Hematopoietic multipotent progenitor cell treated with erythropoietin and hydrocortisone succinate and interleukin-3 and kit ligand, for 15 days (in vitro differentiated cells): ENCODE measurements at regions not wholly inside any gene's neighbourhood (a gene's known extent, or its start where the extent isn't known, plus 50 kb on each side); places are given as distances from the start of the nearest gene placed in this dataset.
"Not testable (repeated sequence)": the region's sequence is repeated elsewhere in the genome, so short reads cannot be mapped to it uniquely, and the experiment has no call there.

Source experiments
- DNase-seq: peaks from one replicate; pipeline ENCODE4 v3.0.0-alpha.2; 2015; ENCODE audit warnings: low spot score

DNA sequence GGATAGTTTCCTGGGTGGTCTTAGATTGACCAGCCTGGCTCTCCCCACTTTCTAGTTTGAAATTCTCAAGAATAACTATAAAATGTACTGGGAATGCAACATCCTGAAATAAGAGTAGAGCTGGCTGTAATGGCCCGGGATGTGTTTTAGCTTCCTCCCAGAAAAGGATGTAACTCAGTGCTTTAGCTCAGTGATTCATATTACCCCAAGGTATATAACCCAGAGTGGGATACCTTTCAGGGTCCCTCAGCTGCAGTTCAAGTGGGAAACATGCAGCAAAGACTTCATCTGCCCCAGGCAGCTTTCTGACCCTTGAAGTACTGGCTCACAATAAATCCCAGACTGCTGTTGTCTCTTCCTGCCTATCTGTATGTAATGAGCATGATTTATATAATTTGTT, 666.7 kb upstream of the KCND2 start:
- no peak for DNase-seq

DNA sequence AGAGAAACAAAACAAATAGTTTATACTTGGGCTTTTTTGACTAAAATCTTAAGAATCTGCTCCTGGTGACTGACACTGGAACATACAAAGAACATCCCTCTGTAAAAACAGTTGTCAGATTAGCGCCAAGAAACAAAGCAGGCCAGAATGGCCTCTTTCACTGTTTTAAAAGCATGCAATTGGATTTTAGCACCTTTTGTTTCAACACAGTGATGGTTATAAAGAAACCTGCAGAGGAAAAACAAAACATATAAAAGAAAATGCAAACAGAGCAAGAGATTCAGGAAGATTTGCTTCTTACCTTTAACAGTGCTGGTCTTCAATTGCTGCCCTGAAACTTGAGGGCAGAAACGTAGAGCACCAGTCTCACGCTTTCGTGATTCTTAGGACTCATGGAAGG, 652.2 kb upstream of the KCND2 start:
- DNase-seq: no peak

DNA sequence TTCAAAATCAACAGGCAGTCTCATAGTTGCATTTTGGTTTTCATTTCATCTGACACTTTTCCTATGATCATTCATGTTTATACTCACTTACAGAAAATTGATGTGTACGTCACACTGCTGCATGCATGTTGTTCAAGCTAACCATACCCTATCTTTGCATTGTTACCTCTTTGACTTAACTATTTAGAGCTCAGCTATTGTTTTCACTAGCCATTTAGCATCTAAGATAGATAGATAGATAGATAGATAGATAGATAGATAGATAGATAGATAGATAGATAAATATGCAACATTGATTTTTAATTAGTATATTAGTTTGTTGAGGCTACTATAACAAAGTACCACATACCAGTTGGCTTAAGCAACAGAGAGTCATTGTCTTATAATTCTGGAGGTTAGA, 649.5 kb upstream of the KCND2 start:
- DNase-seq: no peak

DNA sequence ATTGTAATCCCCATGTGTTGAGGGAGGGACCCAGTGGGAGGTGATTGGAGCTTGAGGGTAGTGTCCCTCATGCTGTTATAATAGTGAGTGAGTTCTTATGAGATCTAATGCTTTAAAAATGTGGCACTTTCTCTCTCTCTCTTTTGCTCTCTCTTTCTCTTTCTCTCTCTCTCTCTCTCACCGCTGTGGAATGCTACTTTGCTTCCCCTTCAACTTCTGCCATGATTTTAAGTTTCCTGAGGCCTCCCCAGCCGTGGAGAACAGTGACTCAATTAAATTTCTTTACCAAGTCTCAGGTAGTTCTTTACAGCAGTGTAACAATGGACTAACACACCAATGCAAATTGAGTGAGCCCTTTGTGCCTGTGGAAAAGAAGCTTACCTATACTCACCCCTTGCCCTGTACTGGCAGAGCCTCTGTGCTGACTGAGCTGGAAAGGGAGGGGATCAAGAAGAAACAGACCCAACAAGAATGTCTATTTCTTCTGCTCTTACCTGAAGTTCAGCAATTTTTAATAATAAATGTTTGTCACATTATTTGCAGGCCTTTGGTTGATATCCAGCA, 642.5 kb upstream of the KCND2 start:
- DNase-seq: no peak

DNA sequence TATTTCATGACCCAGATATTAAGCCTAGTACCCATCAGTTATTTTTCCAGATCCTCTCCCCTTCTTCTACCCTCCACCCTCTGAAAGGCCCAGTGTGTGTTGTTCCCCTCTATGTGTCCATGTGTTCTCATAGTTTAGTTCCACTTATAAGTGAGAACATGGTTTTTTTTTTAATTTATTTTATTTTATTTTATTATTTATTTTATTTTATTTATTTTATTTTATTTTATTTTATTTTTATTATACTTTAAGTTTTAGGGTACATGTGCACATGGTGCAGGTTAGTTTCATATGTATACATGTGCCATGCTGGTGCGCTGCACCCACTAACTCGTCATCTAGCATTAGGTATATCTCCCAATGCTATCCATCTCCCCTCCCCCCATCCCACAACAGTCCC, 639.2 kb upstream of the KCND2 start:
- DNase-seq: not testable (repeated sequence)

DNA sequence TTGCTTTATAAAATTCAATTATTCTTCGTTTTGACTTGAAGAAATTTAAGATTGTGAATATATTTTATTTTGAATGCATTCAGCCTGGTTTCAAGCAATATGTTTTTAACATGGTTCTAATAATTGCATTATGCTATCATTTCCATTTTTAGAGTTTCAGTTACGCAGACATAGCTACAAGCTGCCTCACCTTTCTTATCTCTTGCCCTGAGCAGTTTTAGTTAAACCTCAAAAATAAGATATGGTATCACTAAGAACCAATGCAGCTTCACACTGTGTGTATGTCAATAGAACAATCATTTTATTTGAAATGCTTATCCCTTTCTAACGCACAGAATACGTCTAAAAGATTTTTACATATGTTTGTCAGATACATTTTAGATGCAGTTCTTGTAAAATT, 632.6 kb upstream of the KCND2 start:
- no peak for DNase-seq

DNA sequence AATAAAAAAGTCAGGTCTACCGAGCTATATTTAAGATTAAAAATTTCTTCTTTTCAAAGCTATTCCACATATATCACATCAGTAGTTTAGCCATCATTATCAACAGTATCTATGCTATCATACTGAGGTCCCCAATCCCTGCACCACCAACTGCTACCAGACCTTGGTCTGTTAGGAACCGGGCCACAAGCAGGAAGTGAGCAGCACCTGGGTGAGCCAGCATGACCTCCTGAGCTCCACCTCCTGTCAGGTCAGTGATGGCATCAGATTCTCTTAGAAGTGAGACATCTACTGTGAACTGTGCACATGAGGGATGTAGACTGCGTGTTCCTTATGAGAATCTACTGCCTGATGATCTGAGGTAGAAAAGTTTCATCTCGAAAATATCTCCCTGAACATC, 632.1 kb upstream of the KCND2 start:
- DNase-seq: no peak

DNA sequence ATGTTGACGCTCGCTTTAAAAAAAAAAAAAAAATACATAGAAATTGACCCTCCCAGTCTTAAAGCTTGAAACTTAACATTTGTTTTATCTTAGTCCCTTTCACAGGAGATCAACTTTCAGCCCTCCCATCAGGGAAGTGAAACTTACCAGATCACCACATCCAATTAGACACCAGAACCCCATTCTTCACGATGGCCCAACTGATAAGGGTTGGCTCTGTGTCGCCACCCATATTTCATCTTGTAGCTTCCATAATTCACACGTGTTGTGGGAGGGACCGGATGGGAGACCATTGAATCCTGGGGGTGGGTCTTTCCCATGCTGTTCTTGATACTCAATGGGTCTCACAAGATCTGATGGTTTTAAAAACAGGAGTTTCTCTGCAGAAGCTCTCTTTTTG, 629.4 kb upstream of the KCND2 start:
- DNase-seq: no peak

DNA sequence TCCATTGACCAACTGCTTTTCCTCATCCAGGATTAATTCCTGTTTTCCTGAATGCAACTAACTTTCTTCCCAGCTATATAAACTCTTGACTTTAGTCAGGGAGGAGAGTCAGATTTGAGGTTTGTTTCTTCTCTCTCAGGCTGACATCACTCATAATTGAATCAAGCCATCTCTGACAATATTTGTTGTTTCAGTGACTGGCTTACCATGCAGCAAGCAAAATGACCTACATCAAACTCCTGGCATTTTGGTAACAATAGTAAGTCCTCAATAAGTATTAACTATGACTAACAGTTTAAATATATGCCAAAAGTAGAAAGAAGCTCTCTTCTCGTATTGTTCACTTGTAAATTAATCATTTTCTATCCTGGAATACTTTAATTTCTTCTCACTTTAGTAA, 625.7 kb upstream of the KCND2 start:
- DNase-seq: no peak

DNA sequence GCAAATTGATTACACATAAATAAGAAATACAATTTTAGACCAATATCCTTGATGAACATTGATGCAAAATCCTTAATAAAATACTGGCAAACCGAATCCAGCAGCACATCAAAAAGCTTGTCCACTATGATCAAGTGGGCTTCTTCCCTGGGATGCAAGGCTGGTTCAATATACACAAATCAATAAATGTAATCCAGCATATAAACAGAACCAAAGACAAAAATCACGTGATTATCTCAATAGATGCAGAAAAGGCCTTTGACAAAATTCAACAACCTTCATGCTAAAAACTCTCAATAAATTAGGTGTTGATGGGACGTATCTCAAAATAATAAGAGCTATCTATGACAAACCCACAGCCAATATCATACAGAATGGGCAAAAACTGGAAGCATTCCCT, 624.2 kb upstream of the KCND2 start:
- not testable (repeated sequence) for DNase-seq

DNA sequence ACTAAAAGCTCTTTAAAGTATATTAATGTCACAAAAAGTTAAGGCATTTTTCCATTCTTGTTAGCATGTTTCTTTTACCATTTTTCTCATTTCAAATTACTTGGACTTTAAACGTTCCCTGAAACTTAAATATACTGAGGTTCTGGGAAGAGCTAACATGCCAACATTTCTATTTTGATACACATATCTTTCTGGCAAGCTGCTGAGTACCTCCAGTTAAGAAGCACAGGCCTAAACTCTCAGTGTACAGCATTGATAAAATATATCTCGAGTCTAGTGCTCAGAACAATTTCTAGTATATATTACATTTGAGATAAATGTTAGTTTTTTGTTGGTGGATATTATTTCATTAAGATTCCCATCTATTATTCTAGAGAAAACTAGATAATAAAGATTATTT, 612.9 kb upstream of the KCND2 start:
- no peak for DNase-seq

DNA sequence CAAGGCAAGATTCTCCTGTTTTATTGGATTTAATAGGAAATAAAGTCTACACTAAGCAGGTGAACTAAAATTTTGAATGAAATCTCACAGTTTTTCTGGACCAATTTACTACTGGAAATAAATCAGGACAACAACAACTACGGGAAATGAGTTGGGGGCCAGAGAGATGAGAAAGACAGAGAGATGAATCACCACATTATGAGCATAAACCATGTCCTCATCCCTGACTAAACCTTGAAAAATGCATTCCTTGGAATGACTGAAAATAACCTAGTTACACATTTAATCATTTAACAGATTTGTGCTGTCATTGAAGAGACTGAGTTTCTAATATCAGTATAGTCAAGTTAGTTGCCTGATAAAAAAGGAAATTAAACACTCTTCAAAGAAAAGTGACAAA, 608.4 kb upstream of the KCND2 start:
- DNase-seq: no peak

DNA sequence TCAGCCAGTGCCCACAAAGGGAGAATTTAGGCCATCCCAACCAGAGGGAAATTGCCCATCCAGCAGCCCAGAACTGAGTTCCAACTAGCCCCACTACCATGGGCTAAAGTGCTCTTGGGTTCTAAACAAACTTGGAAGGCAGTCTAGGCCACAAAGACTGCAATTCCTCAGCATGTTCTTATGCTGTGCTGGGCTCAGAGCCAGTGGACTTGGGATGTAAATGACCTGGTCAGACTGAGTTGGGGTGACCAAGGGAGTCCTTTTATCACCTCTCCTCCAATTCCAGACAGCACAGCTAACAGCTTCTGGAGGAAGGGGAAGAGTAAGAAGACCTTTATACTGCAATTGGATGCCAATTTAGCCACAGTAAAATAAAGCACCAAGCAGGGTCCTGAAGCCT, 607.2 kb upstream of the KCND2 start:
- no peak for DNase-seq

DNA sequence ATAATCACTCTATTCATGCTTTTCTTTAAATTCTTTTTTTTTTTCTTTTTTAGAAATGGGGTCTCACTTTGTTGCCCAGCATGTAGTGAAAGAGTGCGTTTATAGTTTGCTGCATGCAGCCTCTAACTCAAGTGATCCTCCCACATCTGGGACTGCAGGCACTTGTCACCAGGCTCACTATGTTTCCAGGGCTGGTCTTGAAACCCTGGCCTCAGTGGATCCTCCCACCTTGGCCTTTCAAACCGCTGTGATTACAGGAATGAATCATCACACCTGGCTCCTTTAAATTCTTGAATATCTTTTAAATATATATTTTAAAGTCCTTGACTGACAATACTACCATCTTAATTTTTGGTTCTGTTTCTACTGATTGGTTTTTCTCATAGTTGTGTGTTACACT, 591.6 kb upstream of the KCND2 start:
- DNase-seq: no peak

DNA sequence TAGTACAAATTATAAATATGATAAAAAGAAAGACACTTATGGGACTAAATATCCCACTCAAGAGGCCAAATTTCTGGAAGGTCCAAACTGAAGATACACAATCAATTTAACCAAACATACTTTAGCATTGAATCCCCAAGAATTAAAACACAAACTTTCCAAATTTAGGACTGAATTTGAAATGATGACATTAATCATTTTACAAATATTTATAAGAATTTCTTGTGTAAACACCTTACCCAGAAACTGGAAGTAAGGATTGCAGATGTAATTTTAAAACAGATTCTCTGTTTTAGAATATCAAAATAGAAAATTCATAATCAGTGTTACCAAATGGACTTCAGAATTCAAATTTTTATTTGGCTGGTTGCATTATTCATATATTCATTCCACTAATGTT, 588.2 kb upstream of the KCND2 start:
- no peak for DNase-seq

DNA sequence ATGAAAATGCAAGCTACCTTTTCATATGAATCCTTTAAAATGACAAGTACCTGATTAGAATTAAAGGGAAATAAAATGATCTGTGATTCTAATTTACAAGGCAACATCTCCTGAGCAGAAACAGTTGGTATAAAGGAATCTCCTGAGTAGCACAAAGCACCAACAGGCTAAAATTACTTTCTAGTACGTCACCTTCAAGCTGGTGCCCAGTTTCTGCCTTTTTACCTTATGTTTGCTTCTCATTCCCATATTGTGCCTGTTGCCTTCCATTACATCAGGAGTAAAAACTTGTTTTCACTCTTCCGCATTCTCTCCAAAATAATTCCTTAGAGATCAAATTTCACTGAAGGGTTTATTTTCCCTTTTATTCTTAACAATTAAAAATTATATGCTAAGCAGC, 587.1 kb upstream of the KCND2 start:
- DNase-seq: no peak

DNA sequence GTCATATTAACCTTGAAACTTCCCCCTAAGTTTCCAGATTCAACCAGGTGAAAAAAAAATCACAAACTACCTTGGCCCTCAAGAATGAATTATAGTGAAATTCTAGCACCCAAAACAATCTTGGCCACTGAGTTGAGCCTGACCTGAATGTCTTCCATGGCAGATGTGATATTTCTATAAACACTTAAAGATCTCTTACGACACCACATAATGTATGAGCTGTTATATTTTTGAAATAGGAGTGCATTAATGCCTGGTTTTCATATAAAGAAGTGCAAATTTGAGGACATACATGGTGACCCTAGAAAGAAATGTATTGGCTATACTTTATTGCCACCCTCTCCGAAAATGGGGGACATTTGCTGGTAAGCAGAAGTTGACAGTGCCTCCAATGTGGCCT, 584.1 kb upstream of the KCND2 start:
- no peak for DNase-seq

DNA sequence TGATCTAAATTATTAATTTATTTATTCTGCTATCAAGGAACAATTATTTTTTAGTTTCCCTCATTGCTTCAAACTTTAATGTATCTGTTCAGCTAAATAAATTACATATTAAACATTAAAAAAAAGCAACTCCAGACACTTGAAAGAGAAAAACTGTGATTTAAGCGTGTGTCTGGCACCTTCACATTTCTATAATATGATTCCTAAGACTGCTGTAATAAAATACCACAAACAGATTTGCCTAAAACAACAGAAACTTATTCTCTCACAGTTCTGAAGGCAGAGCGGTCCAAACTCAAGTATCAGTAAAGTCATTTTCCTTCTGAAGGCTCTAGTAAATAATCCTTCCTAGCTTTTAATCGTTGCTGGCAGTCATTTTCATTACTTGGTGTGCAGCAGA, 580.4 kb upstream of the KCND2 start:
- no peak for DNase-seq

DNA sequence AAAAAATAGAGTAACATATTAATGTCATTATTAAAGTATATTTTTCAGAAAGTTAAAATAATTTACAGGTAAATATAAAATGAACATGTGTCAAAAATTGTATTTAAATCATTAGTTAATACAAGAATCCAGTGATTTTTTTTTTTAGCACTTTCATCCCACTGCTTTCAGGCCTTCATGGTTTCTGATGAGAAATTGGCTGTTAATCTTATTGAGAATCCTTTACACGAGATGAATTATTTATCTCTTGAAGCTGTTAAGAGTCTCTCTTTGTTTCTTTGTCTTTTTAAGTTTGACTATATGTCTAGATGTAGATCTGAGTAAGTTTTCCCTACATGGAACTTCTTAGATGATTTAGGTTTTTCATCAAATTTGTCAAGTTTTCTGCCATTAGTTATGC, 578.5 kb upstream of the KCND2 start:
- DNase-seq: no peak

DNA sequence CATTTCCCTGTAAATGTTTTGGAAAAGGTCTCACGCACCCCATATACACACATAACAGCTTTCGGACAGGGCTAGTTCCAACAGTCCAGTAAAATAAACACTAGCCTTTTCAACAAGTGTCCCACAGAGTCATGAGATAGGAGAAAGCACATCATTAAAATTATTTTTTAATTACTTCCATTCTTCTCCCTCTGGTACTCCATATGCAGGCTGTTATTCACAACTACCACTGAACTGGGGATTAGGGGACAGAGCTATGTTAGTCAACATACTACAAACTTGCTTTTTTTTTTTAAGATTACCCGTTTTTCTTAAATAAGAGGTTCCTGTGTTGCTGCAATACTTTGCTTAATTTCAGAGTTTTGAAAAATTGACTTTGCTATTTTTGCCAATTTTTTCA, 576.6 kb upstream of the KCND2 start:
- DNase-seq: no peak

DNA sequence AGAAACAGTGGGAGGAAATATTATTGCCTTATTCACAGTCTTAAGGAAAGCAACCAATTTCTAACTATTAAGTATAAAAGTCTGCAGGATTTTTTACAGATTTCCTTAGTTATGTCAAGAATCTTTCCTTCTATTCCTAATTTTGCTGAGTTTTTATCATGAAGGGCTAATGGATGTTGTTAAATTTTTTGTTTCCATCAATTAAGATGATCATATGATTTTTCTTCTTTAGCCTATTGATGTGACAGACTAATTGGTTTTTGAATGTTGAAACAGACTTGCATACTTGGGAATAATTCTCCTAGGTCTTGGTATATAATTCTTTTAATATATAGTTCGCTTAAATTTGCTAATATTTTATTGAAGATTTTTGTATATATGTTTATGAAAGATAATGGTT, 569.1 kb upstream of the KCND2 start:
- DNase-seq: no peak

DNA sequence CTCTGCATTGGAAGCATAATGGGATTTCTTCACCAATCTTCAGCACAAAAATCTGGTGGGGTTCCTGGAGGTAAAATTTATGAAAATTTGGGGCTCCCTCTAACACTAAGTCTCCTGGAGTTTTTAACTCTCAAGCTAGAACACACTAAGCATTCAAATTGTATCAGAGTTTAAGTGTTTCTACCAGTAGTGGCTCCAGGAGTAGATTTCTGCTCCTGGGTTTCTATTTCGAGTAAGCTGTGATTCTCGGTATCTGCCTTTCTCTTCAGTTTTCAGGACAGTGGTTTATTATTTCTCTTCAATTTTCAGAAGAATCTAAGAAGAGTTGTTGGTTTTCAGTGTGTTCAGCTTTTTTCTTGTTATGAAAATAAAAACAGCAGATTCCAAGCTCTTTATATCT, 566.4 kb upstream of the KCND2 start:
- no peak for DNase-seq

DNA sequence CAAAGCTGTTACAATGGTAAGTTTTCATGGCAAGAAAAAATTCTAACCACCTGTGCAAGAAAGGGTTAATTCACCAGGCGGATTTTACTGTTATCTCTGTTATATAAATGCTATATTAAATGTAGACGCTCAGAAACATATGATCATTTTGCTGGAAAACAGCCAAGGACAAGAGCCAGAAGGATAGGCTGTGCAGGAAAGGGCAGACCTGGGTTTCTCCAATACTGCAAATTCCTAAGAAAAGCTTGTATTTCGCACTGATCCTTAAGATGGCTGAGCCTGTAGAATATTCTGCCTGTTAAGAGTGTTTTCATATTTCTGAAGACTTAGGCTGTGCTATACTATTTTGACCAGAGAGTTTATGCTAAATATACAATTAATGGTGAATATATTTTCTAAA, 564.1 kb upstream of the KCND2 start:
- no peak for DNase-seq

DNA sequence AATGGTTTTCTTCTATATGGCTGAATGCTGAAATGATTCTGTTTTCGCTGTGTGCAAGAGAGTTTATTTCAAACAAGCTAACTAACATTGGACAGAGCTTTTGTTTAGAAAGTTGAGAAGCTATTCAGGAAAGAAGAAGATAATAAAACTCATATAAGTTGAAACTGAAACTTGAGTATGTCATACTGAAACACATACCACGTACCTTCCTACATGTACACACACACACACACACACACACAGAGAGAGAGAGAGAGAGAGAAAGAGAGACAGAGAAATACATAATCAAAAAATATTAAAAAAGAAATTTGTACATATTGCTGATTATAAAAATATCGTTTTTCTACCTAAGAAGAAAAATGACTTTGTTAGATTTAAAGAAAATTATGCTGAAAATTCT, 561.9 kb upstream of the KCND2 start:
- DNase-seq: no peak

DNA sequence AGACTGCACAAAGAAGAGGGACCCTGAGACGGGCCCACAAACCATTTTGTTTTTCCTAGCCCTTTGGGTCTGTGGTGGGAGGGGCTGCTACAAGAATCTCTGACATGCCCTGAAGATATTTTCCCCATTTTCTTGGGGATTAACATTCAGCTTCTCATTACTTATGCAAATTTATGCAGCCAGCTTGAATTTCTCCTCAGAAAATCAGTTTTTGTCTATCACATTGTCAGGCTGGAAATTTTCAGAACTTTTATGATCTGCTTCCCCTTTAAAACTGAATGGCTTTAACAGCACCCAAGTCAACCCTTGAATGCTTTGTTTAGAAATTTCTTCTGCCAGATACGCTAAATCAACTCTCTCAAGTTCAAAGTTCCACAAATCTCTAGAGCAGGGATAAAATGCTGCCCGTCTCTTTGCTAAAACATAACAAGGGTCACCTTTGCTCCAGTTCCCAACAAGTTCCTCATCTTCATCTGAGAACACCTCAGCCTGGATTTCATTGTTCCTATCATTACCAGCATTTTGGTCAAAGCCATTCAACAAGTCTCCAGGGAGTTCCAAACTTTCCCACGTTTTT, 560.0 kb upstream of the KCND2 start:
- DNase-seq: no peak
